Right atrium auricular region (tissue), 2 donors: ENCODE measurements at regions not wholly inside any gene's neighbourhood (a gene's known extent, or its start where the extent isn't known, plus 50 kb on each side); places are given as distances from the start of the nearest gene placed in this dataset.

ENCODE experiments used
- DNase-seq: peaks from one replicate; pipeline ENCODE4 v3.0.0-alpha.2; 2019; ENCODE audit warnings: low spot score
- H3K27ac ChIP-seq, 2 donors: fragments of 200-600 bp; sonication (generic); 1 replicate in 1 of 2; 2 replicates in 1 of 2; pipeline ENCODE4 v1.5.1; 2016 to 2019
- H3K27me3 ChIP-seq, 2 donors: fragments of 200-600 bp; sonication (generic); one replicate each; pipeline versions ENCODE4 v1.5.1 to v1.6.0; 2017 to 2019
- H3K36me3 ChIP-seq: fragments of 200-600 bp; sonication (generic); one replicate; pipeline ENCODE4 v1.5.1; 2016
- H3K4me1 ChIP-seq, 2 donors: fragments of 200-600 bp; sonication (generic); one replicate each; pipeline versions ENCODE4 v1.5.1 to v1.6.0; 2017 to 2019
- H3K4me3 ChIP-seq, 2 donors: fragments of 200-600 bp; sonication (generic); 1 replicate in 1 of 2; 2 replicates in 1 of 2; pipeline ENCODE4 v1.5.1; 2017 to 2019; ENCODE audit warnings: mild to moderate bottlenecking in 1 of 2, moderate library complexity in 1 of 2
- H3K9me3 ChIP-seq, 2 donors: fragments of 200-600 bp; sonication (generic); one replicate each; pipeline ENCODE4 v1.5.1; 2019
- CTCF ChIP-seq, 2 donors: fragments of 200-600 bp; sonication (generic); IDR thresholded peaks; one replicate each; pipeline ENCODE4 v1.5.1; 2019; ENCODE audit warnings: antibody characterized with exemption in 2 of 2

GRCh38 chr11:97883086-97883485 lies 1137.7 kb upstream of the CNTN5 start:
- no peaks in the 10 kb centered on the region for H3K36me3 ChIP-seq
- H3K27ac ChIP-seq = no peak overlapping the region
- peaks cover 0 to 6% of the 10 kb centered on the region in 2 donors for H3K9me3 ChIP-seq
- no peak for TF ChIP-seq CTCF (IDR thresholded peaks at IDR 0.05)
- H3K27me3 ChIP-seq = no peaks in the 10 kb centered on the region
- DNase-seq = no peak
- H3K4me3 ChIP-seq = no peak overlapping the region
- H3K4me1 ChIP-seq = no peaks in the 10 kb centered on the region

- Histone ChIP-seq H3K36me3 (no peaks in the 10 kb centered on the region), H3K4me1 (no peaks in the 10 kb centered on the region), H3K27ac (no peak overlapping the region), H3K27me3 (no peaks in the 10 kb centered on the region), H3K4me3 (no peak overlapping the region), H3K9me3 (no peaks in the 10 kb centered on the region)
- no peak for TF ChIP-seq CTCF (IDR thresholded peaks at IDR 0.05)
- no peak for DNase-seq
These were observed 1132.1 kb upstream of the CNTN5 start for GRCh38 chr11:97888641-97889040.

GRCh38 chr11:97890466-97890865 lies 1130.3 kb upstream of the CNTN5 start:
- Histone ChIP-seq H3K4me3 (no peak overlapping the region), H3K4me1 (no peaks in the 10 kb centered on the region), H3K36me3 (no peaks in the 10 kb centered on the region), H3K27me3 (no peaks in the 10 kb centered on the region), H3K9me3 (no peaks in the 10 kb centered on the region), H3K27ac (no peak overlapping the region)
- TF ChIP-seq CTCF (IDR thresholded peaks at IDR 0.05) = no peak
- no peak for DNase-seq

GRCh38 chr11:97893612-97894011 lies 1127.1 kb upstream of the CNTN5 start:
- H3K4me1 ChIP-seq = no peaks in the 10 kb centered on the region
- no peak overlapping the region for H3K4me3 ChIP-seq
- H3K27me3 ChIP-seq = no peaks in the 10 kb centered on the region
- no peaks in the 10 kb centered on the region for H3K36me3 ChIP-seq
- H3K9me3 ChIP-seq = no peaks in the 10 kb centered on the region
- DNase-seq = no peak
- no peak for TF ChIP-seq CTCF (IDR thresholded peaks at IDR 0.05)
- no peak overlapping the region for H3K27ac ChIP-seq

GRCh38 chr11:97894978-97895377 lies 1125.8 kb upstream of the CNTN5 start:
- no peak for TF ChIP-seq CTCF (IDR thresholded peaks at IDR 0.05)
- no peak overlapping the region for H3K4me3 ChIP-seq
- no peaks in the 10 kb centered on the region for H3K27me3 ChIP-seq
- H3K27ac ChIP-seq = no peak overlapping the region
- no peaks in the 10 kb centered on the region for H3K36me3 ChIP-seq
- no peak for DNase-seq
- H3K9me3 ChIP-seq = no peaks in the 10 kb centered on the region
- no peaks in the 10 kb centered on the region for H3K4me1 ChIP-seq

- Histone ChIP-seq H3K27ac (no peak overlapping the region), H3K27me3 (no peaks in the 10 kb centered on the region), H3K4me1 (no peaks in the 10 kb centered on the region), H3K36me3 (no peaks in the 10 kb centered on the region), H3K4me3 (no peak overlapping the region), H3K9me3 (no peaks in the 10 kb centered on the region)
- no peak for TF ChIP-seq CTCF (IDR thresholded peaks at IDR 0.05)
- DNase-seq = no peak
These were observed 1125.2 kb upstream of the CNTN5 start for GRCh38 chr11:97895572-97895971.
